ENCODE measurements at regions not wholly inside any gene's neighbourhood (a gene's known extent, or its start where the extent isn't known, plus 50 kb on each side); places are given as distances from the start of the nearest gene placed in this dataset.

DNA sequence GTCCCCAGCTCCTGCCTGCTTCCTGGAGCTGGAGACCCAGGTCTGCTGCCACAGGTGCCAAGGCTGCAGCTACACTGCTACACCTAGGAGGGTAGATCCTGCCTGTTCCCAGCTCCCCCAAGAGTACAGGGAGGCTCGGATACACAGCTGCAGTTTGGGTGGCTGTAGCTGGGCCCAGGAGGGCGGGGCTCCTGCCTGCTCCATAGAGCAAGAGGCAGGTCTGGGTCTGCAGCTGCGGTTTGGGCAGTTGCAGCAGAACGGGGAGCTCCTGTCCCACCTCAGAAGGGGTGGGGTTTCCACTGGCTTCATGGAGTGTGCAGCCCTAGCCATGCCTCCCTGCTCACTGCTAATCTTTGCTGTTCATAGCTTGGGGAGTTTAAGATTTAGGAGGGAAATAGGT, 199.0 kb downstream of the NUFIP1 start:
- FAIRE-seq (peak; percentile 84), DNase-seq (ENCODE audit: low read depth, low spot score) (peak; percentile 32)
- dilution Hi-C loops (cut with MboI; ENCODE audit: extremely low pct_ligation_motif_present, low sequenced_read_pairs), result no loop called here
- no peak for TF ChIP-seq EZH2 (IDR thresholded peaks at IDR 0.05; ENCODE audit: low read length)
- no peak for TF ChIP-seq CTCF (optimal IDR thresholded peaks at IDR 0.05 in 1 of 3, IDR thresholded peaks at IDR 0.05 in 1 of 3, conservative IDR thresholded peaks at IDR 0.05 in 1 of 3; ENCODE audit: extremely low read depth in 1 of 3, insufficient read depth in 2 of 3, low read length in 3 of 3)
- Histone ChIP-seq H3K9me3 (ENCODE audit: control insufficient read depth, low read depth, low read length) (no peaks in the 10 kb centered on the region), H3K27me3 (ENCODE audit: control insufficient read depth, extremely low read depth, insufficient read depth, low read length) (no peaks in the 10 kb centered on the region), H3K4me1 (ENCODE audit: control insufficient read depth, extremely low read depth, insufficient read depth, low read length) (peaks cover 10% of the 10 kb centered on the region), H2AFZ (ENCODE audit: control insufficient read depth, low read length) (peak overlapping the region; percentile 58), H3K27ac (ENCODE audit: control insufficient read depth, insufficient read depth, low read length) (no peak overlapping the region), H4K20me1 (ENCODE audit: control insufficient read depth, extremely low read depth, insufficient read depth, low read length) (no peaks in the 10 kb centered on the region), H3K9me1 (ENCODE audit: control insufficient read depth, extremely low read depth, insufficient read depth, low read length) (no peaks in the 10 kb centered on the region), H3K4me3 (ENCODE audit: control insufficient read depth in 2 of 3, extremely low read depth in 1 of 3, insufficient read depth in 2 of 3, low read depth in 1 of 3, low read length in 3 of 3) (no peak overlapping the region), H3K9ac (ENCODE audit: control insufficient read depth, extremely low read depth, insufficient read depth, low read length) (no peak overlapping the region), H3K79me2 (ENCODE audit: control insufficient read depth, insufficient read depth, low read length) (no peaks in the 10 kb centered on the region), H3K36me3 (ENCODE audit: control insufficient read depth in 2 of 2, extremely low read depth in 1 of 2, insufficient read depth in 2 of 2, low read length in 2 of 2) (no peaks in the 10 kb centered on the region), H3K4me2 (ENCODE audit: control insufficient read depth, extremely low read depth, insufficient read depth, low read depth, low read length) (peak overlapping the region; percentile 29)

DNA sequence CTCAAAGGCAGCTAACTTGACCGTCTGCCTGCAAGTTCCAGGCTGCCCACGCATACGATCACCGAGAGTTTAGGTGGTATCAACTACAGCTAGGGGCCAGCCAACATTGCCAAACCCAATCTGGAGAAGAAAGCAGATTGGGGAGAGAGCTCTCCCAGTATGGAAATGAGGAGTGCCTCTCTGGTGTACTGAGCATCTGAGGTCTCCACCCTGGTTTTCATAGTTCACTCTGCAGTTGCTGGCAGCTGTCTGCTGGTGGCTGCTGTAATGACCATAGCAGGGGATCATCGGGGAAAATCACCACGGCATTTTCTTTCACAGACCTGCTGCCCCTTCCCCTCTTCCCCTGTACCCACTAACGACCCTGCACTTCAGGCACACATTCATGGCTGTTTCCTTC, 201.7 kb downstream of the NUFIP1 start:
- Histone ChIP-seq H3K4me2 (ENCODE audit: control insufficient read depth, extremely low read depth, insufficient read depth, low read depth, low read length) (no peak overlapping the region), H3K27me3 (ENCODE audit: control insufficient read depth, extremely low read depth, insufficient read depth, low read length) (no peaks in the 10 kb centered on the region), H4K20me1 (ENCODE audit: control insufficient read depth, extremely low read depth, insufficient read depth, low read length) (no peaks in the 10 kb centered on the region), H2AFZ (ENCODE audit: control insufficient read depth, low read length) (no peak overlapping the region), H3K9ac (ENCODE audit: control insufficient read depth, extremely low read depth, insufficient read depth, low read length) (no peak overlapping the region), H3K4me1 (ENCODE audit: control insufficient read depth, extremely low read depth, insufficient read depth, low read length) (peaks cover 10% of the 10 kb centered on the region), H3K9me1 (ENCODE audit: control insufficient read depth, extremely low read depth, insufficient read depth, low read length) (no peaks in the 10 kb centered on the region), H3K27ac (ENCODE audit: control insufficient read depth, insufficient read depth, low read length) (no peak overlapping the region), H3K79me2 (ENCODE audit: control insufficient read depth, insufficient read depth, low read length) (no peaks in the 10 kb centered on the region), H3K36me3 (ENCODE audit: control insufficient read depth in 2 of 2, extremely low read depth in 1 of 2, insufficient read depth in 2 of 2, low read length in 2 of 2) (no peaks in the 10 kb centered on the region), H3K4me3 (ENCODE audit: control insufficient read depth in 2 of 3, extremely low read depth in 1 of 3, insufficient read depth in 2 of 3, low read depth in 1 of 3, low read length in 3 of 3) (no peak overlapping the region), H3K9me3 (ENCODE audit: control insufficient read depth, low read depth, low read length) (no peaks in the 10 kb centered on the region)
- FAIRE-seq (no peak), DNase-seq (ENCODE audit: low read depth, low spot score) (no peak)
- TF ChIP-seq CTCF (optimal IDR thresholded peaks at IDR 0.05 in 1 of 3, IDR thresholded peaks at IDR 0.05 in 1 of 3, conservative IDR thresholded peaks at IDR 0.05 in 1 of 3; ENCODE audit: extremely low read depth in 1 of 3, insufficient read depth in 2 of 3, low read length in 3 of 3) (no peak), EZH2 (IDR thresholded peaks at IDR 0.05; ENCODE audit: low read length) (no peak)
- dilution Hi-C loops (cut with MboI; ENCODE audit: extremely low pct_ligation_motif_present, low sequenced_read_pairs), result no loop called here

Measured in keratinocyte (primary cell).